GM12878 (cell line): ENCODE measurements at regions not wholly inside any gene's neighbourhood (a gene's known extent, or its start where the extent isn't known, plus 50 kb on each side); places are given as distances from the start of the nearest gene placed in this dataset.

ENCODE experiments used
- BRCA1 ChIP-seq: IDR thresholded peaks from 2 replicates; pipeline ENCODE4 v1.6.1; 2011; ENCODE audit warnings: low read depth, low read length, improper control_type of control experiment
- CEBPB ChIP-seq, 2 experiments: fragments of 150-350 bp in 1 of 2; IDR thresholded peaks; 2 replicates each; pipeline ENCODE4 v1.6.1; 2012 to 2014; ENCODE audit warnings: low read depth in 2 of 2, low read length in 2 of 2, borderline replicate concordance in 1 of 2, inconsistent platforms in 1 of 2
- CREB1 ChIP-seq: IDR thresholded peaks from 2 replicates; pipeline ENCODE4 v1.6.1; 2012; ENCODE audit warnings: low read depth, mild to moderate bottlenecking, inconsistent platforms
- JUND ChIP-seq: IDR thresholded peaks from 2 replicates; pipeline ENCODE4 v1.6.1; 2012; ENCODE audit warnings: low read depth, mild to moderate bottlenecking, low read length, improper control_type of control experiment, moderate library complexity
- LARP7 ChIP-seq: fragments of 450-650 bp; IDR thresholded peaks from 2 replicates; pipeline ENCODE4 v1.6.1; 2017; ENCODE audit warnings: mild to moderate bottlenecking
- POLR2A ChIP-seq: IDR thresholded peaks from 2 replicates; pipeline ENCODE4 v1.6.1; 2011; ENCODE audit warnings: low read depth, mild to moderate bottlenecking, low read length
- POLR2AphosphoS2 ChIP-seq: IDR thresholded peaks from 2 replicates; pipeline ENCODE4 v1.6.1; 2011; ENCODE audit warnings: low read depth, mild to moderate bottlenecking, low read length, improper control_type of control experiment, moderate library complexity
- POLR2AphosphoS5 ChIP-seq: IDR thresholded peaks from 2 replicates; pipeline ENCODE4 v1.6.1; 2011; ENCODE audit warnings: mild to moderate bottlenecking, low read length, inconsistent platforms
- TF ChIP-seq, protein P1 (sequence below), 3 experiments: IDR thresholded peaks in 2 of 3; conservative IDR thresholded peaks in 1 of 3; 2 replicates each; pipeline ENCODE4 v1.5.1; 2011; ENCODE audit warnings: low read depth in 3 of 3, low read length in 3 of 3, mild to moderate bottlenecking in 3 of 3, control low read depth in 2 of 3, moderate library complexity in 2 of 3, inconsistent platforms in 1 of 3, mixed read lengths in 1 of 3; ENCODE audit not compliant: control insufficient read depth in 2 of 3, insufficient read depth in 1 of 3; ENCODE audit errors: extremely low read depth in 1 of 3

DNA sequence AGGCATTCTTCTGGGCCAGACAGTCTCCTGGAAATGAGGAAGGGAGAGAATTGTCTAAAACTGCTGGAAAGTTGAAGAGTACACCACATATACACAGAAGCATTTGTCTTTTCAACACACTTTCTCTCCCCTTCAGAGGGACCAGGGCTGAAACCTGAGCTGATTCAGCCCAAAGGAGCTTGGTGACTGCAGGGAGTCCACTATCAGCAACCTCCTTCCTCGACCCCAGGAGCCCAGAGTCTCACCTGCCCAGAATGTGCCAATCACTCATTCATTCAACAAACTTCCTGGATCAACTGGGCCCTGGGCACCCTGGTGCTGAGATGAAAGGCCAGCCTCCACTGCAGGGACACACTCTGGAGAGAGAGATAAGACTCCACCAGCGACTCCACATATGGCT is 128.9 kb upstream of the VSTM2B start:
- TF ChIP-seq POLR2A (no peak), JUND (no peak), BRCA1 (no peak), POLR2AphosphoS2 (no peak), CEBPB (IDR thresholded peaks at IDR 0.05; ENCODE audit: borderline replicate concordance in 1 of 2, low read depth in 2 of 2, low read length in 2 of 2) (no peak), POLR2AphosphoS5 (no peak), CREB1 (no peak), LARP7 (no peak)
- TF ChIP-seq, protein P1, sequence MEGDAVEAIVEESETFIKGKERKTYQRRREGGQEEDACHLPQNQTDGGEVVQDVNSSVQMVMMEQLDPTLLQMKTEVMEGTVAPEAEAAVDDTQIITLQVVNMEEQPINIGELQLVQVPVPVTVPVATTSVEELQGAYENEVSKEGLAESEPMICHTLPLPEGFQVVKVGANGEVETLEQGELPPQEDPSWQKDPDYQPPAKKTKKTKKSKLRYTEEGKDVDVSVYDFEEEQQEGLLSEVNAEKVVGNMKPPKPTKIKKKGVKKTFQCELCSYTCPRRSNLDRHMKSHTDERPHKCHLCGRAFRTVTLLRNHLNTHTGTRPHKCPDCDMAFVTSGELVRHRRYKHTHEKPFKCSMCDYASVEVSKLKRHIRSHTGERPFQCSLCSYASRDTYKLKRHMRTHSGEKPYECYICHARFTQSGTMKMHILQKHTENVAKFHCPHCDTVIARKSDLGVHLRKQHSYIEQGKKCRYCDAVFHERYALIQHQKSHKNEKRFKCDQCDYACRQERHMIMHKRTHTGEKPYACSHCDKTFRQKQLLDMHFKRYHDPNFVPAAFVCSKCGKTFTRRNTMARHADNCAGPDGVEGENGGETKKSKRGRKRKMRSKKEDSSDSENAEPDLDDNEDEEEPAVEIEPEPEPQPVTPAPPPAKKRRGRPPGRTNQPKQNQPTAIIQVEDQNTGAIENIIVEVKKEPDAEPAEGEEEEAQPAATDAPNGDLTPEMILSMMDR (IDR thresholded peaks at IDR 0.05 in 2 of 3, conservative IDR thresholded peaks at IDR 0.05 in 1 of 3; ENCODE audit: control insufficient read depth in 2 of 3, extremely low read depth in 1 of 3, insufficient read depth in 1 of 3, low read depth in 3 of 3, low read length in 3 of 3), result no peak
